Thoracic aorta (tissue), 2 donors: ENCODE measurements at regions not wholly inside any gene's neighbourhood (a gene's known extent, or its start where the extent isn't known, plus 50 kb on each side); places are given as distances from the start of the nearest gene placed in this dataset.

Source experiments
- ATAC-seq: fragments of 150-250 bp; one replicate; pipeline ENCODE4 v1.8.0; 2017; ENCODE audit warnings: low read depth; ENCODE audit not compliant: insufficient number of reproducible peaks, low FRiP score
- DNase-seq: peaks from one replicate; pipeline ENCODE4 v3.0.0-alpha.2; 2020; ENCODE audit warnings: low spot score
- H3K27ac ChIP-seq, 2 donors: fragments of 200-600 bp; sonication (generic); 1 replicate in 1 of 2; 2 replicates in 1 of 2; pipeline ENCODE4 v1.5.1; 2016; ENCODE audit warnings: mild to moderate bottlenecking in 2 of 2, moderate library complexity in 2 of 2
- H3K27me3 ChIP-seq: fragments of 200-600 bp; sonication (generic); replicated peaks from 2 replicates; pipeline ENCODE4 v1.6.0; 2016; ENCODE audit warnings: mild to moderate bottlenecking; ENCODE audit not compliant: insufficient read depth
- H3K36me3 ChIP-seq: fragments of 200-600 bp; sonication (generic); one replicate; pipeline ENCODE4 v1.5.1; 2016
- H3K4me1 ChIP-seq, 2 donors: fragments of 200-600 bp; sonication (generic); 1 replicate in 1 of 2; 2 replicates in 1 of 2; pipeline versions ENCODE4 v1.5.1 to v1.6.0; 2016; ENCODE audit warnings: low read depth in 2 of 2, mild to moderate bottlenecking in 1 of 2; ENCODE audit not compliant: control insufficient read depth in 1 of 2
- H3K4me3 ChIP-seq: fragments of 200-600 bp; sonication (generic); 2 replicates; pipeline ENCODE4 v1.5.1; 2016; ENCODE audit warnings: mild to moderate bottlenecking
- H3K9me3 ChIP-seq: fragments of 200-600 bp; sonication (generic); 2 replicates; pipeline ENCODE4 v1.5.1; 2016
- TF ChIP-seq, protein P1 (sequence below): fragments of 200-600 bp; sonication (generic); IDR thresholded peaks from one replicate; pipeline ENCODE4 v1.5.1; 2019; ENCODE audit warnings: antibody characterized with exemption

DNA sequence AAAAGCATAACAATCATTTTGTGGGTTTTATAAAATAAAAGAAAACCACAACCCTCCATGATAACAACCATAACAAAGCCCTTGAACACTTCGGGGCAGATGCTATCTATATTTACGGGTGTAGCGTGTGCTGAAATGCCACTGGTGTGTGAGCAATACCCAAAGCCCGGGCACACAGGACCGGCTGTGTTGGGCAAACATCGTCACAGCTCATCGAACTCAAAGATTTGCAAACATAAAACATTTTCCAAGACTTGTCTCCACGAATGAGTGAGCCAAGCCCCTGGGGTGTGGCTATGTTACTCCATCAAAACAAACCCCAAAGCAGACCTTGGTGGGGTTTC, 290.2 kb downstream of the LPIN1 start:
- Histone ChIP-seq H3K27me3 (no peaks in the 10 kb centered on the region), H3K4me1 (no peaks in the 10 kb centered on the region), H3K36me3 (no peaks in the 10 kb centered on the region), H3K9me3 (no peaks in the 10 kb centered on the region), H3K4me3 (no peak overlapping the region), H3K27ac (no peak overlapping the region)
- DNase-seq (no peak), ATAC-seq (no peak)
- TF ChIP-seq, protein P1, sequence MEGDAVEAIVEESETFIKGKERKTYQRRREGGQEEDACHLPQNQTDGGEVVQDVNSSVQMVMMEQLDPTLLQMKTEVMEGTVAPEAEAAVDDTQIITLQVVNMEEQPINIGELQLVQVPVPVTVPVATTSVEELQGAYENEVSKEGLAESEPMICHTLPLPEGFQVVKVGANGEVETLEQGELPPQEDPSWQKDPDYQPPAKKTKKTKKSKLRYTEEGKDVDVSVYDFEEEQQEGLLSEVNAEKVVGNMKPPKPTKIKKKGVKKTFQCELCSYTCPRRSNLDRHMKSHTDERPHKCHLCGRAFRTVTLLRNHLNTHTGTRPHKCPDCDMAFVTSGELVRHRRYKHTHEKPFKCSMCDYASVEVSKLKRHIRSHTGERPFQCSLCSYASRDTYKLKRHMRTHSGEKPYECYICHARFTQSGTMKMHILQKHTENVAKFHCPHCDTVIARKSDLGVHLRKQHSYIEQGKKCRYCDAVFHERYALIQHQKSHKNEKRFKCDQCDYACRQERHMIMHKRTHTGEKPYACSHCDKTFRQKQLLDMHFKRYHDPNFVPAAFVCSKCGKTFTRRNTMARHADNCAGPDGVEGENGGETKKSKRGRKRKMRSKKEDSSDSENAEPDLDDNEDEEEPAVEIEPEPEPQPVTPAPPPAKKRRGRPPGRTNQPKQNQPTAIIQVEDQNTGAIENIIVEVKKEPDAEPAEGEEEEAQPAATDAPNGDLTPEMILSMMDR: no peak

DNA sequence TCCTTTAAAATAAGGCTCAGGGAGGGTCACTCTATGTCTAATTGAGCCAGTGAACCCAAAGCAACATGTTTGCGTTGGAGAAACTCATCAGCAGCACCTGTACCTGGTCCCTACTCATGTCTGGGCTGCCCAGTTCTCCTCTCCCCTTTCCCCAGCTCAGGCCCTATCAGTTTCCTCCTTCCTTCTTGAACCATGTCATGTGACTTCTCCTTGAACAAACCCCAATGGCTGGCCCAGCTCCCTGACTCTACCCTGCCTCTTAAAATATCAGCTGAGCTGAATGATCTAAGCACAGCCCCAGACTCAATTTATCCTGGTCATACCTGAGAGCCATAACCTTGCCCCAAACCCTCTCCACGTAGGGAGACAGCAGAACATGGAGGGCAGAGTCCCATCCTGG, 290.9 kb downstream of the LPIN1 start:
- Histone ChIP-seq H3K27ac (no peak overlapping the region), H3K4me3 (no peak overlapping the region), H3K9me3 (no peaks in the 10 kb centered on the region), H3K27me3 (no peaks in the 10 kb centered on the region), H3K4me1 (no peaks in the 10 kb centered on the region), H3K36me3 (no peaks in the 10 kb centered on the region)
- TF ChIP-seq, protein P1: no peak
- no peak for ATAC-seq
- no peak for DNase-seq

DNA sequence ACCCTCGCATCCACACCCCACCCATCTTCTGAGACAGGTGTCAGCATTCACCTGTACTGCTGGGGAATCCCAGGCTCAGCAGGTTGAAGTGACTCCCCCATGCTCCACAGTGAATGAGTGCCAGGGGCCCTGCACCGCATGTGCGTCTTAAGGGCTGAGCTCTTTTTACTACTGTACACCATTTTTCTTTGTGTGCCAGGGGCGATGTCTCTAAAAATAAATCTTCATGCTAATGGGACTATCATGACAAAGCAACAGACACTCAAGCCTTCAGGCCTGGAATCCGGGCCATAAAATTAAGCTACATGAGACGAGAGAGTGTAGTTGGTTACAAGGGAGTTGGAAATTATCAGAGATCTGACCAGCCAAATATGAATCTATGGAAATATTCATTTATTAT, 294.8 kb downstream of the LPIN1 start:
- Histone ChIP-seq H3K9me3 (no peaks in the 10 kb centered on the region), H3K27ac (no peak overlapping the region), H3K4me3 (no peak overlapping the region), H3K36me3 (no peaks in the 10 kb centered on the region), H3K27me3 (no peaks in the 10 kb centered on the region), H3K4me1 (peaks cover 0 to 2% of the 10 kb centered on the region in 2 donors)
- ATAC-seq (no peak), DNase-seq (no peak)
- TF ChIP-seq, protein P1: no peak

DNA sequence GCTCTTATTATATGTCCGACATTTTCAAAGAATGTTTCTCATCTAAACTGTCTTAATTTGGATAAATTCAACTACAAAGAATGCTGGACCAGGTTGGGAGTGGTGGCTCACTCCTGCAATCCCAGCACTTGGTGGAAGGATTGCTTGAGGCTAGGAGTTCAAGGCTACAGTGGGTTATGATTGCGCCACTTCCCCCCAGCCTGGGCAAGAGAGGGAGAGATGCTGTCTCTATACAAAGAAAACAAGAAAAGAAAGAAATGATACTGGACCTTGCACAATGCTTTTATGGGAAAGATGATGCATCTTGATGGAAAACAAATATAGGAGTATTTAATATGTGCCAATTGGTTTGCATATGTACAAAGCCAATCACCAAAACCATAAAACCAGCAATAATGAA, 296.7 kb downstream of the LPIN1 start:
- Histone ChIP-seq H3K4me3 (no peak overlapping the region), H3K4me1 (peaks cover 0 to 8% of the 10 kb centered on the region in 2 donors), H3K36me3 (no peaks in the 10 kb centered on the region), H3K27me3 (no peaks in the 10 kb centered on the region), H3K27ac (no peak overlapping the region), H3K9me3 (no peaks in the 10 kb centered on the region)
- DNase-seq (no peak), ATAC-seq (no peak)
- TF ChIP-seq, protein P1: no peak

DNA sequence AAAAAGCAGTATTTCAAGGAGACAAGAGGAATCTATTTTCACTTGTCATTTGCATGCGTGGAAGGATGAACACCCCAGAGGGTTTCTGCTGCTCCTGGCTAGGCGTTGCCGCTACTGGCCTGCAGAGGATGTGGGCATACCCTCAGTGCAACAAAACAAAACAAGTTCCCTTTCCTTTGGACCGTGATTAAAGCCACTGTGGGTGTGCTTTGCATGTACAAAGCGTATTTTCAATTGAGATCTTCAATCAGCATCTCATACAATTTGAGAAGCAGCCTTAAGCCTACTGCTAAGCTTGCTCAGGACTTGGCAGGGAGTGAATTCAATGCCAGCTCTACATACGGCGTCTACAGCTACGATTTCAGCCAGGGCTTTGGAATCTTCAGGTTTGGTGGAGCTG, 298.4 kb downstream of the LPIN1 start:
- peaks cover 0 to 8% of the 10 kb centered on the region in 2 donors for H3K4me1 ChIP-seq
- no peaks in the 10 kb centered on the region for H3K36me3 ChIP-seq
- H3K9me3 ChIP-seq: no peaks in the 10 kb centered on the region
- no peak overlapping the region for H3K4me3 ChIP-seq
- no peaks in the 10 kb centered on the region for H3K27me3 ChIP-seq
- no peak for ATAC-seq
- no peak for DNase-seq
- TF ChIP-seq, protein P1: no peak
- no peak overlapping the region for H3K27ac ChIP-seq
